ENCODE measurements at regions not wholly inside any gene's neighbourhood (a gene's known extent, or its start where the extent isn't known, plus 50 kb on each side); places are given as distances from the start of the nearest gene placed in this dataset.

DNA sequence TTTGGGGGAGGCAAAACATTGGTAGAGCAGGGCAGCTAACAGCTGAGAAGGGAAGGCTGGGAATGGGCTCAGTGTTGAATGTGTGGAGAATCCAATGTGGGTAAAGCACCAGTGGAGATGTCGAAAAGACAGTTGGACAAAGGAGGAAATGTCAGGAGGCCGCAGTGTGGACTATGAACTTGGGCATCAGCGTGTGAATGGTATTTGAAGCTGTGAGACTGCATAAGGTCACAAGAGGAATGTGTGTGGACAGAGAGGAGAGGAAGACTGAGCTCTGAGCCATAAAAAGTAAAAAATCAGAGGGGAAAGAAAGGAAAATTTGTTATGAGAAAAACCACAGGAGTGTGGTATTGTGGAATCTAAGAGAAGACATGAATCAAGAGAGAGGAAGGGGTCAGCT, 99.4 kb upstream of the ADAMTS16 start:
- no peak for FAIRE-seq

DNA sequence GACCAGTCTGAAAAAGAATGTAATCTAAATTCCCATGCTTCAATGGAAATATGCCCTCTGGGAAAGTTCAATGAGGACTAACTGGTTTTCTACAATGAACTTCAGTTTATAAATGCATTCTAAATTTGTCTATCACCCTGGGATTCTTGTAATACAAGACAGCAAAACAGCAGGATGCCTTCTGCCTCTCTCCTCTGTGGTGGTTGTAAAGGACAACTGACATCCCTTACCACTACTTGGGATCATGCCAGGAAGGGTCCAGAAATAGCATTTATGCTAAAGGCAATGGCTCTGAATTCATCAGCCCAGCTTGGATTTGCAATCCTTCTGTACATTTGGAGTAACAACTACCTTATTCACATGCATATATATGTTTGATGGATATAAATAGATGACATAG, 97.3 kb upstream of the ADAMTS16 start:
- FAIRE-seq, result no peak

DNA sequence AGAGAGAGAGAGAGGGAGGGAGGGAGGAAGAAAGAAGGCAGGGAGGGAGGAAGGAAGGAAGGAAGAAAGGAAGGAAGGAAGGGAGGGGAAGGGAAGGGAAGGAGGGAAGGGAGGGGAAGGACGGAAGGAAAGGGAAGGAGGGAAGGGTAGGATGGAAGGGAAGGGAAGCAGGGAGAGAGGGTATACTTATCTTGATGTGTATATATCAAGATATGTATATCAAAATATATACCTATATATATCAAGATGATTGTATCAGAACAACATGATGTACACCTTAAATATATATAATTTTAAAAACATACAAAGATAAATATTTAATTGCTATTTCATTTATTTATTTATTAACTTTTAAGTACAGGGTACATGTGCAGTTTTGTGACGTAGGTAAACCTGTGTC, 96.8 kb upstream of the ADAMTS16 start:
- no peak for FAIRE-seq

DNA sequence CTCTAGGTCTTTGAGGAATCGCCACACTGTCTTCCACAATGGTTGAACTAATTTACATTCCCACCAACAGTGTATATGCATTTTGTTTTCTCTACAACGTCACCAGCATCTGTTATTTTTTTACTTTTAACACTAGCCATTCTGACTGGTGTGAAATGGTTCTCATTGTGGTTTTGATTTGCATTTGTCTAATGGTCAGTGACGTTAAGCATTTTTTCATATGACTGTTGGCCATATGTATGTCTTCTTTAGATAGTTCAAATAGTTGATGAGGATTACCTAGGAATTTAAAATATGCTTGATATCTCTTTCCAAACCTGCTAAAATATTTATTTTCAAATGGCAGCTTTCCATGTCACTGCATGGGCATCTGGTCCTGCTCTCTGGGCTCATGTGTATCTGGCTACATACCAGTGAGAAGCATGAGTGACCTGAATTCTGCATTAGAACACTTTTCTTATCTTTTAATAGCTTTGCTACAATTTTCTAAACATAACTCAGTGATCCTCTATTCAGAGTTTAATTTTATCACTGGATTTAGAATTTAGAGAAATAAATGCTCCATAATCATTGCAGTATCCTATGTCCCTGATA, 95.8 kb upstream of the ADAMTS16 start:
- FAIRE-seq, result no peak

DNA sequence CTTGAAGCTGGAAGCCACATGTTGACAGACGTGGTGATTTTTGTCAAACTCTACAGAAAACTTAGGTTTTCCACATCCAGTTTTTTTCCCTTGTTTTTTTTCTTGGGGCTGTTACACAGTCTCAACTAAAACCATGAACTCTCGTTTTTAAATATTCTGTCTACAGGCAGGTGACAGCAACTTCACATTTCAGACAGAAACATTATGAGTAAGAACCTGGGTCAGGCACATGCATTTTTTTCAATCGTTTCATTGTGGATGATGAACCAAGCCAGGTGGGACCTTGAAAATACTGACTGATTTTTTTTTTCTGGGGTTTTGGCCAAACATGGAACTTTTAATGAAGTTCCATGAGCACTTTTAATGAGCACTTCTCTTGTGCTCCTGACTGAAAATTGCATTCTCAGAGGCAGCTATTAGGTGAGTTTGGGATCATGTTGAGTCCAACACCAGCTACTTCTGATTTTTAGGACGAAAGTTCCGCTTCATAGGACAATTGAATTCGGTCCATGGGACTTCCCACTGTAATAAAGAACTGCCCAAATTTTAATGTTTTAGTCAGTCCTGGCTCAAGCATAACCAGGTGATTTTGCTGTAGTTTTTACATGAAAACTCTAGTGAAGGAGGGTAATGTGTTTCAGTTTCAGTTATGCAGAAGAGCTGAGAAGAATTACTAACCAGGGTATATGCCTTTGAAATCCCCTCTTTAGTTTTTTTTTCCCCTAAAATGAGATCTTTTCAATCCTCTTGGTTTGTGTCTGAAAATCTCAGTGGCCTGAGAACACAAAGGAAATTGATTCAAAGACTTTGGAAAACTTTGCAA, 93.2 kb upstream of the ADAMTS16 start:
- FAIRE-seq, result no peak

DNA sequence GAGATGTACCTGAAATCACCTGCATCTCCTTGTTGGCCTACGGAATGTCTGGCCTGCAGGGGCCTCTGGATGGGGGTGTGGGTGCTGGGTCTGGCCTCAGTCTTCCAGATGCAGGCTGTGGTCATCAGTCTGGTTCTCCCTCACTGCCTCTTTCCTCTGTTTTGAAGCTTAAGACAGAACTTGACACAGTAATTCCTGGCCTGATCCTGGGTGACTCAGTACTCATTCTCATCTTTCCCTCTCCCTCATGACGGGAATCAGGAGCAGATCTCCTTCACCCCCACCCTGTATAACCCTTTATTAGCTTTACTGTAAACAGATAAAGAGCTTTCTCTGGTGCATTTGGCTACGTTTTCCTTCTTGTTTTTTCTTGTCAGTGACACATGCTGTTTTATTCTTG, 89.3 kb upstream of the ADAMTS16 start:
- no peak for FAIRE-seq

DNA sequence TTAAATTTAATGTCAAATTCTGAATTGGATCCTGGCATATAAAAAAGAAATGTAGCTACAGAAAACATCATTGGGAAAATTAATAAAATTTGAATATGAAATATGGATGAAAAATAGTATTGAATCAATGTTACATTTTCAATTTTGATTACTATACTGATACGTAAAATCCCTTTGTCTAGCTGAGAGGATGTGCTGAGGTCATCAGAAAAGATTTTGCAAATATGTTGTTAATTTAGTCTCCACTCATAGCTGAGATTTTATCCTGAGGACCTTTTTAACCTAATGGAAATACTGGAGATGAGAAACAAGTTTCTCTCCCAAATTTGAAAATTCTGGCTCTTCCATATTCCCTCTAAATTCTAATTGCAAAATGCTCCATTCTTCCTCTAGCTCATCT, 84.4 kb upstream of the ADAMTS16 start:
- FAIRE-seq, result no peak

DNA sequence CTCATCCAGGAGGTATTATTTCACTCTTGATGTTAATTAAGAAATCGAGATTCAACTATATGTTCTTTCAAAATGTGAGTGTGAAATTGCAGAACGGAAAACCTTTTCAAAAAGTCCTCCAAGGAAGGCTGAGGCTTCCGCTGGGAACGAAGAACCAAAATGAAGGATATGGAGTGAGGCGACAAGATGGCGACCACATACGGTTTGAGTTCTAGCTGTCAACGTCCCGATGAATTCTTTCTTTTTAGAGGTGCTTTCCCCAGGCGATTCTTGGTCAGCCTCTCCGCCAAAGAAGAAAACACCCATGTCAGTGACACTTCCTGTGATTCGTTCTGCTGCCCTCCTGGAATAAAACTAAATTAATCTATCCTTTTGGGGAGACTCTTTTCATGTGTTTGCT, 78.3 kb upstream of the ADAMTS16 start:
- no peak for FAIRE-seq

DNA sequence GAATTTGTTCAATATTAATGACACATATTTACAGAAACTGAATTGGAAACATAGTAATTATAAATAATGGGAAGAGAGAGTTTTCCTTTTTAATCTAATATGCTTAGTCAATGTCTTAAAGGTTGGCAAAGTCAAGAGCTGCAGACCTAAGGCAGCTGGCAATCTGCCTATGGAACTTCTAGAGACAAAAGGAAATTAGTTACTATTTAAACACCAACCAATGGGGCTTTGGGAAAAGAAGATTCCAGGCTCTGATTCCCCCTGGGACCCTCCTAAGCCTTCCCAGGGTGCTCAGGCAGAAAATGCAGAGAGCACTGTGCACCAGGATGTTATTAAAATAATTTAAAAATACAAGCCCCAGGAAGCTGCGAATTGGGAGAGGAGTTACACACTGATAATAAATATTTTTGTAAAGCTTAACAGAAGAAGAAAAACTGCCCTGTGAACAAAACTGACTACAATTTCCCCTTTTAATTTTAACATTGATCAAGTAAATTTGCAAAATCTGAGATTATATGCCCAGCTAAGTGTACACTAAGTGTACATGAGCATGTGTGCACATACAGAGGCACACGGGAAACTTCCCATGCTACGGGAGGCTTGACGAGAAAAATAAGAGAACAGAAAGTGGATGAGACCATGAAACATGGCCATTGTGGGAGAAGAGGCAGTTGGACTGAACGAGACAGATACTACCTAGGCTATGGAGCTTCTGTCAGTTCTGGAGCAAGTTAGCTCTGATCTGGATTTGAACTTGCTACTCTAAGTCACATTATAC, 77.4 kb upstream of the ADAMTS16 start:
- no peak for FAIRE-seq

DNA sequence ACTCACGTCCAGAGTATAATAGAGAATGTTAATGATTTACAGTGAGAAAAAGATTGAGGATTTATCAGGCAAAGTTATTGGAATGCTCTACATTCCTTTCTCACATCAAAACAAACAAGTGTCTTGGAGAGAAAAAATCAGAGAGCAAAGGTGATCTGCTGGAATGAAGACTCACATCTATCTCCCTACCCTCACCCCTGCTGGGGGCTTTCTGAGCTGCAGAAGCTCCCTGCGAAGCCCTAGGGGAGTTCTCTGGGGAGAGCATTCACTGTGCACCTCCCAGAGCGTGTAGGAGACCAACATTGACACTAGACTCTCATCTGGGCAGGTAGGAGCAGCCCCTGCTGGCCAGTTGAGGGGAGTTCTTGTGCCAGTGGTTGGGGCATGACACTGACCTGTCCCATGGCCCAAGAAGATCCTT, 76.6 kb upstream of the ADAMTS16 start:
- no peak for FAIRE-seq

DNA sequence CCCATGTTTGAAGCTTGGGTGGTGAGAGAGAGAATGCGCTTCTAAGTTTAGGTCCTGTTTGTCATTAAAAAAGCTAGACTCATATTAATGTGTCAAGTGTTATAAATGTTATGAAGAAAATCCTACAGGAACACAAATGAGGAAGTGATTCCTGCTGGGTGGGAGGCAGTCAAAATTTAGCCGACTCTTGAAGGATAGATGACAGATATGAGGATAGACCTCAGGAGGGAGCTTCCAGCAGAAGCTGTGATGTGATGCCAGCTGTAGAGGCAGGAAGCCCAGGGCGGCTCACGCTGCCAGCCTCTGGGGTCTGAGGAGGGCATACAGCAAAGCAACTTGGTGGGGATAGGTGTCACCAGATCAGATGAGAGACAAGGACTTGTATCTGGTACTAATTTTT, 74.7 kb upstream of the ADAMTS16 start:
- no peak for FAIRE-seq

DNA sequence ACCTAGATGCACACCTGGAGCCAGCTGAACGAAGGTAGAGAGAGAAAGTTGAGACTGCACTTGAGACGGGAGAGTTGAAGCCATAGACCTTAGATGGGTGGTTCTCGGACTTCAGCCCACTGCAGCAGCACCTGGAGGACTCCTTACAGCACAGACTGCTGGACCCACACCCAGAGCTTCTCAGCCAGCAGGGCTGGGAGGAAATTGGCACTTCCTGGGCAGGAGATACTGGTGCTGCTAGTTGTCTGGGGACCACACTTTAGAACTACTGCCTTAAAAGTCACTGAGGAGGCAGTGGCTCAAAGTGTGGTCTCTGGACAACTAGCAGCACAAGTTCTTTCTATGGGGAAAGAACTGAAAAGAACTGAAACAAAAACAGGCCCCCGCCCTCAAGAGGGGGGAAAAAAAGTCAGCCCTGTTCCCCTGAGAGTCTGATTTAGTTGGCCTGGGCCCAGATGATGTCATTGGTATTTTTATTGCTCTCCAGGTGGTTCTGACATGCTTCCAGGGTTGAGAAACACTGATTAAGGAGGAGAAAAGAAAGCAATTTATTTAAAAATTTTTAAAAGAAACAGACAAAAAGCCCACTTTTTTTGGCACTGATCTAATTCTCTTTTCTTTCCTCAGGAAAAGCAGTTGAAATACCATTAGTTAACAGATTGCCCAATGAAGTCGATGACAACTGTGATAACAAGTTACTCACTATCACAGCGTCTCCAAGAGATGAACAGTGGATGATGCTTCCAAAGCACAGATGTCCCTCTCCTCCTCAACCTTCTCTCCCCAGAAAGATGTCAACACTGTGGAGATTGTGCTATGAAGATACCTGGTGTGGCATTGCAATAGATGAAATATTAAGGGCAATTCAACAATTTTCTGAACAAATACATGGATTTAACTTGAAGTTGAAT, 73.6 kb upstream of the ADAMTS16 start:
- no peak for FAIRE-seq

DNA sequence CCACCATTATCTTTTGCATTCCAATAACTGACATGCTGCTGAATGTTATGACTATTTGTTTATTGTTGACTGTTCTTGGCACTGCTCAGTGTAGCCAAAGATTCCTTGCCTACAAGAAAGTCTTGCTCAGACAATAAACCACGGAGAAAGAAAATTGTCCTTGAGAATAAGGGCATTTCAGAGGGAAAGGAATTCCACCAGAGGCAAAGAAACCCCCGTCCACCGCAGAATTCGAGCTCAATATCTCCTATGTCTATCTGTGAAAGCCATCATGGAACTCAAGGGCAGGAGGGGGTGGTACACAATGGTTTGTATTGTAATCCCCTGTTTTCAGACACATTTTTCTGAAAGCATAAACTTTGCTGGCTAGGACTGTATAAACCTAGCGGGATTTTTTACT, 70.3 kb upstream of the ADAMTS16 start:
- FAIRE-seq, result no peak

DNA sequence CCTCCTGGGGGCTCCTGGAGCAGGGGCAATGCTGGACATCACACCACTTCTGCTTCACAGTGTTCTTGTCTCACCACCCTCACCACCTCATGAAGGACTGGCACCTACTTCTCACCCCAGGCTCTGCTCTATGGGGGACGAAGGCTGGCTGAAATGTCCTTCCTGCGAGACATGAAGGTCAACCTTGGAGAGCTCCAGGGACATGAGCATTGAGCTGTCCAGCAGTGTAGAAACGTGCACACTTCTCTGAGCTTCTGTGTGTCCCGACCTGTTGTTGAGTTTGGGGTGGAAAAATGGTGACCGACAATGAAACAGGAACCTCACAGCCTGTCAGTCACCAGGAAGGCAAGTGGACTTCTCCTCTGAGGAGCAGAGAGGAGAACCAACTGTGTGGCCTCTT, 68.6 kb upstream of the ADAMTS16 start:
- FAIRE-seq, result no peak

DNA sequence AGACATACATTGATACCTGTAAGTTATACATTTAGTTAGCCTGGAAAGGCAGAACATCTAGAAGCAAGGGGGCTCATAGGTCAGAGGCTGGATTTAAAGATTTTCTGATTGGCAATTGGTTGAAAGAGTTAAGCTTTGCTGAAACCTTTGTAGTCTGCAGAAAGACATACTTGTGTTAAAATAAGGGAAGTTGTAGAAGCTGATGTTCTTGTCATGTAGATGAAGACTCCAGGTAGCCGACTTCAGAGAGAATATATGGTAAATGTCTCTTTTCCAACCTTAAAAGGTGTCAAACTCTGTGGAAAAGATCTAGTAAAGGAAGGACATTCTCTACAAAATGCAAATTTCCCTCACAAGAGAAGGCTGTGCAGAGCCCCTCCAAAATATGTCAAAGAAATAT, 62.9 kb upstream of the ADAMTS16 start:
- no peak for FAIRE-seq

DNA sequence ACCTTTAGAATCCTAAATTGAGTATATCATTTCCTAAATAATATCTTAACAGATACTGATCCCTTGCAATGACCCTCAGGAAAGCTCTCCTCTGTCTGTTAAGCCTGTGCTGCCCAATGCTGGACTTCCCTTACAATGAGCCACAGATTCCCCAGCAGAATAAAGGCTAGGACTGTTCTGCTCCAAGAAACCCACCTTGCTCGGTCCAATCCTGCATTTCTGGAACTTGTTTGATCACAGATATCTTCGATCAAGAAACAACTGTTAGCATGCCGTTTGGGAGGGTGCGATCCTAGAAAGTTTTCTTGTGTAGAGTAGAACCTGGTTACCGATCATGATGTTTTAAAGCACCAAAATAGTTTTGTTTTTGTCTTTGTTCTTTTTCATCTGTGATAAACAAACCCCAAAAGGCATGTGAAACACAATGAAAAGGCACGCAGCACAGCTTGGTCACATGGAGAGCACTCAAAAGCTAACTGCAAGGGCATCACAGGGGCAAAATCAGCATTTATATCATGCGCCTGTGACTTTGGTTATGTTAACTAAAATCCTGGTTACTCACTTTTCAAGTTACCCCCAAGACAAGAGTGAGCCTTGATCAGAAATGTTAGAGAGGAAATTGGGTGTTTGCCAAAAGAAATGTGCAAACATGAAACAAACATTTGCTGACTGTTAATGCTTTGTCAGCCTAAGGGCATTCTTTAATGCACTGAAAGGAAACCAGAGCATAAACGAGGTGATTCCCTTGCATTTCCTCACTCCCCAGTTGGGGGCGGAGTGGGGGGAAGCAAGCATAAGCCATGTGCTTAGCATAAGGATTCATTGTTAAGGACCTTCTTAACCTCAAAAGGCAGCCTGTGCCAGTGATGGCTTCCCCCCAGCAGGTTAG, 61.9 kb upstream of the ADAMTS16 start:
- no peak for FAIRE-seq

DNA sequence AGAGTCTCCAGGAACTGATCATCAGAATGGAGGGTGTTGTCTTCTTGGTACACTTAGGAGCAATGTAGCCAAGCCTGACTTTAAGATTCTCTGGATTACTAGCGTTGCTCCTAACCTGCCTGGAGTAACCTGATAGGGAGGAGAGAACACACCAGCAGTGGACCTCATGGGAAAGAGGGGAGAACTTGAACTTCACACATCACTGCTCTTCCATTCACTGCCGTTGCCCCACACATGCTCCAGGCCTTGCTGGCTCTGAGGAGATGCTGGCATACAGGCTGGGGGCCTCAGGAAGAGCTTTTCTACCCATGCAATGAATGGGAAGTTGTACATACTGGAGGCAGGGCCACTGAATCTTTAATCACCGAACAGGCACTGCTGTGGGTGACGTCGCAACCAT, 60.3 kb upstream of the ADAMTS16 start:
- no peak for FAIRE-seq

DNA sequence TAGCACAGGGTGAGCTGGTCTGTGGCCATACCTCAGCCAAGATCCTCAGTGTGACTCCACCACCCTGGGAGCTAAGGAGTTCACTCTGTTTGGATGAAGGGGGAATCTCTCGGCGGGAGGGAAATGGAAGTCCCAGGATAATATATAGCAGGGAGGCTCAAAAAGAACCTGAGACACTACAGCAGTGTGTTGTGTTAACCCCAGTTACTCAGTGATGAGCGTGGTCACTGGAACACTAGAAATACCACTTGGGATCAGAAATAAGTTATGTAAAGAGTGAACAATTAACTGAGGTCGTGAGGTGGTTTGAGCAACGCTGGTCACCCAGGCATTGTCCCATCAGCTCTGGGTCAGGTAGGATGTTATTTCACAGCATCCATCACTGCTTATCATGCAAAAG, 59.3 kb upstream of the ADAMTS16 start:
- FAIRE-seq, result no peak

DNA sequence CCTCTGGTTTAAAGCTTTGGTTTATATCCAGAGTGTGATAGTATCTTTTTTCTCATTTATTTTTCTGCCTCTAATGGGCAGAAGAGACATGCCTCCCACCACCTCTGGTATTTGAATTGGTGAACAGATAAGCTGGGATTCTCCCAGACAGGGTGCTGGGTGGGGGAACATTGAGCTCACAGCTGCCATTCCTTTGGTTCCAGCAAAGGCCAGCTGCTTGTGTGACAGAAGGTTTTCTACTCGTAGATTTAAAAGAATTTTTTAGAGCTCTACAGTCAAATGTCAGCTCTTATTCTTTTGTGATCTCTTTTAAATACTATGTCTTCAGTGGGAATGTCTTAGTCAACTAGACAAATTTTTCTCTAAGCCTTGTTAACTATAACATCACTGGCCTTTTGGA, 54.7 kb upstream of the ADAMTS16 start:
- FAIRE-seq, result no peak

DNA sequence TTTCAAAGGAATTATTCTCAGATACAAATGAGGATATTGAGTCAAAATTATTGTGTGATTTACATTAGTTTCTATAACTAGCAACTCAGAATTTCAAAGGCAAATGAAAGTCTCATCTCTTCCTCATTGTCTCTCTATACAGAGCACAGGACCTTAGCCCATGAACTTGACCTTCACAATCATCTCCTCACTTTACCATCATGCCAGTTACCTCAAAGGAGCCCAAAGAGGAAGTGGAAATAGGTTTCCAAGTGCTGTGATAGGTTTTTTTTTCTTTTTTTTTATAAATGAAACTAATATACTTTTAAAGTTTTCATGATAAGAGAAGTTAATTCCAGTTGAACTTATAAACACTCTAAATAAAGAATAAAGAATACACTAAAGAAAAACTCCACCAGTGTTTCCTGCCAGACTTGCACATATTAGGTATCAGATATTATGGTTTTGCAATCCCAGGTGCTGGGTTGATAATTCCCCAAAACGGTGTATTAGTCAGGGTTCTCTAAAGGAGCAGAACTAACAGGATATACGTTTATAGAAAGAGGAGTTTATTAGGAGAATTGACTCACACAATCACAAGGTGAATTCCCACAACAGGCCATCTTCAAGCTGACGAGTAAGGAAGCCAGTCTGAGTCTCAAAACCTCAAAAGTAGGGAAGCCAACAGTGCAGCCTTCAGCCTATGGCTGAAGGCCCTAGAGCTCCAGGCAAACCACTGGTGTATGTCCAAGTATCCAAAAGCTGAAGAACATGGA, 50.1 kb upstream of the ADAMTS16 start:
- FAIRE-seq, result no peak

Measured in islet of Langerhans (tissue), 1 donor.